MM.1S (cell line): ENCODE measurements at regions not wholly inside any gene's neighbourhood (a gene's known extent, or its start where the extent isn't known, plus 50 kb on each side); places are given as distances from the start of the nearest gene placed in this dataset.

Experiments used
- DNase-seq: peaks from one replicate; pipeline ENCODE4 v3.0.0-alpha.2; 2015
- H2AFZ ChIP-seq: fragments of 300-600 bp; sonication (generic); 2 replicates; pipeline ENCODE4 v1.6.0; 2016; ENCODE audit warnings: antibody characterized with exemption, low read length
- H3F3A ChIP-seq: fragments of 300-600 bp; sonication (generic); 2 replicates; pipeline ENCODE4 v1.6.1; 2016; ENCODE audit warnings: mild to moderate bottlenecking, antibody characterized with exemption, low read length, moderate library complexity, mixed read lengths; ENCODE audit not compliant: insufficient read depth
- H3K27ac ChIP-seq: fragments of 300-600 bp; sonication (generic); 2 replicates; pipeline ENCODE4 v1.5.1; 2016; ENCODE audit warnings: mild to moderate bottlenecking, low read length
- H3K27me3 ChIP-seq: fragments of 300-600 bp; sonication (generic); replicated peaks from 2 replicates; pipeline ENCODE4 v1.6.0; 2016; ENCODE audit warnings: low read length; ENCODE audit not compliant: insufficient read depth
- H3K36me3 ChIP-seq: fragments of 300-600 bp; sonication (generic); replicated peaks from 2 replicates; pipeline ENCODE4 v1.6.1; 2016; ENCODE audit warnings: mild to moderate bottlenecking, low read length, mixed read lengths; ENCODE audit not compliant: insufficient read depth
- H3K4me1 ChIP-seq: fragments of 300-600 bp; sonication (generic); 2 replicates; pipeline ENCODE4 v1.6.1; 2016; ENCODE audit warnings: low read length, mixed read lengths
- H3K4me2 ChIP-seq: fragments of 300-600 bp; sonication (generic); 2 replicates; pipeline ENCODE4 v1.6.0; 2016; ENCODE audit warnings: low read depth, low read length
- H3K4me3 ChIP-seq: fragments of 300-600 bp; sonication (generic); 2 replicates; pipeline ENCODE4 v1.5.1; 2016; ENCODE audit warnings: low read length, mixed read lengths
- H3K79me2 ChIP-seq: fragments of 300-600 bp; sonication (generic); 2 replicates; pipeline ENCODE4 v1.6.1; 2016; ENCODE audit warnings: mixed run types, low read length, mixed read lengths
- H3K9ac ChIP-seq: fragments of 300-600 bp; sonication (generic); 2 replicates; pipeline ENCODE4 v1.6.1; 2016; ENCODE audit warnings: low read length, mixed read lengths
- H3K9me2 ChIP-seq: fragments of 300-600 bp; sonication (generic); replicated peaks from 2 replicates; pipeline ENCODE4 v1.6.1; 2016; ENCODE audit warnings: mild to moderate bottlenecking, low read length, mixed read lengths; ENCODE audit not compliant: insufficient read depth
- H3K9me3 ChIP-seq: fragments of 300-600 bp; sonication (generic); replicated peaks from 2 replicates; pipeline ENCODE4 v1.6.1; 2016; ENCODE audit warnings: mild to moderate bottlenecking, low read length, mixed read lengths; ENCODE audit not compliant: insufficient read depth
- H4K20me1 ChIP-seq: fragments of 300-600 bp; sonication (generic); 2 replicates; pipeline ENCODE4 v1.6.1; 2016; ENCODE audit warnings: mild to moderate bottlenecking, low read length, moderate library complexity, mixed read lengths; ENCODE audit not compliant: insufficient read depth
- CTCF ChIP-seq: fragments of 300-600 bp; sonication (generic); IDR thresholded peaks from 2 replicates; pipeline ENCODE4 v1.5.1; 2016; ENCODE audit warnings: antibody characterized with exemption, low read length, mixed read lengths
- EZH2 ChIP-seq: fragments of 300-600 bp; sonication (generic); optimal IDR thresholded peaks from 2 replicates; pipeline ENCODE3; 2017; ENCODE audit warnings: low read depth, mild to moderate bottlenecking, antibody characterized with exemption, low read length, mixed read lengths
- EZH2phosphoT487 ChIP-seq: fragments of 300-600 bp; sonication (generic); IDR thresholded peaks from 2 replicates; pipeline ENCODE4 v1.6.1; 2018; ENCODE audit warnings: antibody characterized with exemption, low read length

DNA sequence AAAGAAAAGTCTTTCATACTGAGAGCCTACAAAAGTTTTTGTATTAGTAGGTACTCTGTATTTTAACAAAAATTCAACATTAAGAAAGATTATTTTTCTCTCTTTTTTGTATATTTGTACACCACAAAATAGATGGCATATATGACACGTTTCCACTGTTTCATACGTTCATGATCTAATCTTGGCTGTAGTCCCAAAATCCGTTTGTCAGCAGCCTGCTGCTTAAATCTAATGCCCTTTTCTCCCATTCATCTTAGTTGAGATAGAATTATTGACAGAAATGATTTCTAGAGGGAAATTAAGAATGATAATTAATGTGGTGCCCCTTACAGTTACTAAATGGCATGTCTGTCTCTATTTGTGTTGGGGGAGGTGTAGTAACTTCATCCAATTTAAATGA lies 140.7 kb upstream of the NOVA1 start:
- no peak for DNase-seq
- Histone ChIP-seq H3K27ac (no peak overlapping the region), H3K27me3 (no peaks in the 10 kb centered on the region), H3K4me1 (no peaks in the 10 kb centered on the region), H3K4me2 (no peak overlapping the region), H3K79me2 (no peaks in the 10 kb centered on the region), H3K9me3 (no peaks in the 10 kb centered on the region), H3F3A (no peaks in the 10 kb centered on the region), H3K36me3 (no peaks in the 10 kb centered on the region), H4K20me1 (no peaks in the 10 kb centered on the region), H3K4me3 (no peak overlapping the region), H3K9ac (no peak overlapping the region), H2AFZ (no peak overlapping the region), H3K9me2 (no peaks in the 10 kb centered on the region)
- TF ChIP-seq EZH2 (no peak), EZH2phosphoT487 (no peak), CTCF (no peak)

DNA sequence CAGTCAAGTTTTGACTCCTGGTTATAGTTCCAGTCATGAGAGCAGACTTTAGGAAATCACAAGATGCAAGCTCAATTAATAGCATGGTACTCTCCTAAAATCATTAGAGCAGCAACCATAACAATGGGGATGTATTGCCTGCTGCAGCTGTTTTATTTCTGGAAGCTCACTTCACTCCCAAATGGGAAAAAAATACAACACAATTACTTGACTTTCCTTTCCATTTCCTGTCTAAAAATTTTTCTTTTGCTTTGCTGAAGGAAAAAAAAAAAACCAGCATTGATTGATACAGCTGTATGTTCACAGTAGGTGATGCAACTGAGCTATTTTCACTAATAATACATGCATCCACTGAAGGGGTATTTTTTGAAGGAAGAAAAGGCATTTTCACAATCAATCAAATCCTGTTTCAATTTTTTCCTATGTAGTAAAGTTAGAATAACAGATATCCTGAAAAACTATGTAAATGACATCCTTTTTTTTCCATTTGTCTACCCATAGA lies 143.9 kb upstream of the NOVA1 start:
- no peak overlapping the region for H3K9ac ChIP-seq
- no peak for DNase-seq
- no peaks in the 10 kb centered on the region for H3K27me3 ChIP-seq
- H3K4me1 ChIP-seq, result no peaks in the 10 kb centered on the region
- no peak overlapping the region for H3K27ac ChIP-seq
- TF ChIP-seq EZH2 (no peak), CTCF (no peak), EZH2phosphoT487 (no peak)
- no peaks in the 10 kb centered on the region for H3F3A ChIP-seq
- H3K79me2 ChIP-seq, result no peaks in the 10 kb centered on the region
- no peaks in the 10 kb centered on the region for H3K36me3 ChIP-seq
- no peak overlapping the region for H3K4me2 ChIP-seq
- no peak overlapping the region for H2AFZ ChIP-seq
- no peaks in the 10 kb centered on the region for H3K9me3 ChIP-seq
- no peak overlapping the region for H3K4me3 ChIP-seq
- H4K20me1 ChIP-seq, result no peaks in the 10 kb centered on the region
- no peaks in the 10 kb centered on the region for H3K9me2 ChIP-seq

DNA sequence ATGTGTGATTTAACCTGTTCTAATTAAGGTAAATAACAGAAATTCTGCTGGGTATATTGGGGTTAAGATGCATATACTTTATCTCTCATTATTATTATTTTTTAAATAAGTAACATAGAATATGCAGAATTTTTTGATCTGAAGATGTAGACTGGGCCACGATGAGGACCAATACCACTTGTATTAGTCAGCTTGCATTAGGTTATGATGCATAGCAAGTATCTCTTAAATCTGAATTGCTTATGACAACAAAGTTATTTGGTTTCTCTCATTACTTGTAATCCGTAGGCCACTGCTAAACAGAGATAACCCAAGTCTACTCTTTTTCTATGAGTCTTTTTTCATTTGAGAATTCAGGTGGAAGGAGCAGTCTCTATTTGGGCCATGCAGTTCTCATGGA lies 145.5 kb upstream of the NOVA1 start:
- Histone ChIP-seq H3K36me3 (no peaks in the 10 kb centered on the region), H3K27me3 (no peaks in the 10 kb centered on the region), H3K9ac (no peak overlapping the region), H3K9me3 (no peaks in the 10 kb centered on the region), H2AFZ (no peak overlapping the region), H3K4me1 (no peaks in the 10 kb centered on the region), H3F3A (no peaks in the 10 kb centered on the region), H3K27ac (no peak overlapping the region), H3K4me2 (no peak overlapping the region), H4K20me1 (no peaks in the 10 kb centered on the region), H3K79me2 (no peaks in the 10 kb centered on the region), H3K4me3 (no peak overlapping the region), H3K9me2 (no peaks in the 10 kb centered on the region)
- DNase-seq, result no peak
- TF ChIP-seq EZH2phosphoT487 (no peak), EZH2 (no peak), CTCF (no peak)
